ENCODE measurements at regions not wholly inside any gene's neighbourhood (a gene's known extent, or its start where the extent isn't known, plus 50 kb on each side); places are given as distances from the start of the nearest gene placed in this dataset.

DNA sequence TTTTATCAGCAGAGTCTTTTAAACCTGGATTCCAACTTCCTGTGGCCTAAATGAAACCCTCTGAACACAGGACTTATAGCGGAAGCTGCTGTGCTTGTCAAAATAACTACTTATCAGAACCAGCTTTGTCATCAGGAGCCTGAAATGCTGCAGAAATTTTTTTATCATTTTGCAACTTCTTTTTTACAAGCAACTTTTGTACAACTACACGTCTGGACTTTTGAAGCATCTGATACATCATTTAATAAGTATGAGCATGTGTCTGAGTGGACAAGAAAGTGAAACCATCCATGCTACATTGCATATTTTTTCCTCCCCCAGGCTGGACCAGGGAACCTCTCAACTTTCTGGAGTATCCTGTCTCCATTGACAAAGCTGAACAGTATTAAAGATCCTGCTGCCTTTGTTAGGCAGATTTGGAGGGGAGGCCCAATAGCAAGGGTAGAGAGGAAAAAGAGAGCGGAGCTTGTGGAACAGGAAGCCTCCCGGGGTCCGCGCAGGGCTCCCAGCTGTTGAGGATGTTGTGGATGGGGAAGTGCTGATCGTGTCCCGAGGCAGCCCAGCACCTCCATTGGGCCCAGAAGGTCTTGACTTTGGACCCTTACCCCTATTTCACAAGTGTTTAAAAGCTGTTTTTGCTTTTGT is 196.6 kb downstream of the MSX2 start:
- H3K4me1 Mint-ChIP-seq = peaks cover 6% of the 10 kb centered on the region
- WGBS, 2 experiments (ENCODE audit: insufficient coverage in 1 of 2, insufficient read length in 1 of 2) = 56 to 86% methylated on average over 1 to 7 of the region's 8 CpGs
- peak; percentile 67 for DNase-seq

DNA sequence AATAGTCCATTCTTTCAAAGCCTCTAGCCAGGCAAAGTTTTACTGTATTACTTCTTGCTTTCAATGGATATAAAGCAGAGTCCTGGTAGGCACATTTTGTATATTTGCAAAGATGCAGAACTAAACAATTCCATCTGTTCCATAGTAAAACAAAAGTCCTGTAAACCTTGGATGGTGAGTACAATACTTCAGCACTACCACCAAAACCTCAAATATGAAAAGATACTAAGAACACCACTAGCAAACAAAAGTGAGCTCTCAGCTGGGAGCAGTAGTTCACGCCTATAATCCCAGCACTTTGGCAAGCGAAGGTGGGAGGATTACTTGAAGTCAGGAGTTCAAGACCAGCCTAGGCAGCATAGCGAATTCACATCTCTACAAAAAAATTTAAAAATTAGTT is 195.0 kb downstream of the MSX2 start:
- no peak for DNase-seq
- Histone ChIP-seq H3K9me3 (ENCODE audit: control insufficient read depth, low read length) (no peaks in the 10 kb centered on the region), H3K9ac (ENCODE audit: extremely low read depth, low read length, poor library complexity, severe bottlenecking) (no peak overlapping the region), H3K4me3 (ENCODE audit: low read length) (no peak overlapping the region), H3K36me3 (ENCODE audit: control insufficient read depth, insufficient read depth, low read length) (no peaks in the 10 kb centered on the region), H3K27ac (ENCODE audit: low read depth, low read length) (no peak overlapping the region), H3K4me1 (ENCODE audit: control insufficient read depth, insufficient read depth, low read length) (no peaks in the 10 kb centered on the region), H3K27me3 (ENCODE audit: control insufficient read depth, insufficient read depth, low read length, poor library complexity, severe bottlenecking) (no peaks in the 10 kb centered on the region)
- no peak overlapping the region for H3K4me3 Mint-ChIP-seq
- TF ChIP-seq, protein P1, sequence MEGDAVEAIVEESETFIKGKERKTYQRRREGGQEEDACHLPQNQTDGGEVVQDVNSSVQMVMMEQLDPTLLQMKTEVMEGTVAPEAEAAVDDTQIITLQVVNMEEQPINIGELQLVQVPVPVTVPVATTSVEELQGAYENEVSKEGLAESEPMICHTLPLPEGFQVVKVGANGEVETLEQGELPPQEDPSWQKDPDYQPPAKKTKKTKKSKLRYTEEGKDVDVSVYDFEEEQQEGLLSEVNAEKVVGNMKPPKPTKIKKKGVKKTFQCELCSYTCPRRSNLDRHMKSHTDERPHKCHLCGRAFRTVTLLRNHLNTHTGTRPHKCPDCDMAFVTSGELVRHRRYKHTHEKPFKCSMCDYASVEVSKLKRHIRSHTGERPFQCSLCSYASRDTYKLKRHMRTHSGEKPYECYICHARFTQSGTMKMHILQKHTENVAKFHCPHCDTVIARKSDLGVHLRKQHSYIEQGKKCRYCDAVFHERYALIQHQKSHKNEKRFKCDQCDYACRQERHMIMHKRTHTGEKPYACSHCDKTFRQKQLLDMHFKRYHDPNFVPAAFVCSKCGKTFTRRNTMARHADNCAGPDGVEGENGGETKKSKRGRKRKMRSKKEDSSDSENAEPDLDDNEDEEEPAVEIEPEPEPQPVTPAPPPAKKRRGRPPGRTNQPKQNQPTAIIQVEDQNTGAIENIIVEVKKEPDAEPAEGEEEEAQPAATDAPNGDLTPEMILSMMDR (conservative IDR thresholded peaks at IDR 0.05) = no peak
- H3K27ac Mint-ChIP-seq = no peak overlapping the region
- H3K9me3 Mint-ChIP-seq = no peaks in the 10 kb centered on the region
- peaks cover 8% of the 10 kb centered on the region for H3K4me1 Mint-ChIP-seq
- no peaks in the 10 kb centered on the region for H3K36me3 Mint-ChIP-seq (ENCODE audit: low read depth)
- 83 to 96% methylated on average over 2 to 3 of the region's 3 CpGs for WGBS, 2 experiments (ENCODE audit: insufficient coverage in 1 of 2, insufficient read length in 1 of 2)
- peaks cover 2% of the 10 kb centered on the region for H3K27me3 Mint-ChIP-seq (ENCODE audit: insufficient read depth)

More for the DNA sequence above, 196.6 kb downstream of the MSX2 start:
- Mint-ChIP-seq H3K4me3 (no peak overlapping the region), H3K27me3 (ENCODE audit: insufficient read depth) (no peaks in the 10 kb centered on the region), H3K9me3 (no peaks in the 10 kb centered on the region), H3K27ac (no peak overlapping the region), H3K36me3 (ENCODE audit: low read depth) (no peaks in the 10 kb centered on the region)
- Histone ChIP-seq H3K9ac (ENCODE audit: extremely low read depth, low read length, poor library complexity, severe bottlenecking) (no peak overlapping the region), H3K27ac (ENCODE audit: low read depth, low read length) (no peak overlapping the region), H3K36me3 (ENCODE audit: control insufficient read depth, insufficient read depth, low read length) (no peaks in the 10 kb centered on the region), H3K4me1 (ENCODE audit: control insufficient read depth, insufficient read depth, low read length) (no peaks in the 10 kb centered on the region), H3K9me3 (ENCODE audit: control insufficient read depth, low read length) (no peaks in the 10 kb centered on the region), H3K4me3 (ENCODE audit: low read length) (no peak overlapping the region), H3K27me3 (ENCODE audit: control insufficient read depth, insufficient read depth, low read length, poor library complexity, severe bottlenecking) (no peaks in the 10 kb centered on the region)
- TF ChIP-seq, protein P1 (conservative IDR thresholded peaks at IDR 0.05) = no peak

DNA sequence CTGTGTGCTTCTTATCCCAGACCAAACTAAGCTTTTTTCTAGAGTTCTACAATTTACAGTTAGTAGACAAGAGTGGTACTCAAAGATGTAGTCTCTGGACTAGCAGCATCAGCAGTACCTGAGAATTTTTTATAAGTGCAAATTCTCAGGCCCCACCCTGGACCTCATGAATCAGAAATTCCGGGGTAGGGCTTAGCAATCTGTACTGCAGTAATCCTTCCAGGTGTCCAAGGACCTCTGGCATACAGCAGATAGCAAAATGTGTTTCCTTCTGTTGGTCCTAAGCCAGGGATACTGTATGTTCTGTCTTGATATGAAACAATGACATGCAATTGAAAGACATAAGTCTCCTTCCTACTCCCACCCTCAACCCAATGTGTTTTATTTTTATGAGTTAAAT is 194.3 kb downstream of the MSX2 start:
- Histone ChIP-seq H3K4me3 (ENCODE audit: low read length) (no peak overlapping the region), H3K36me3 (ENCODE audit: control insufficient read depth, insufficient read depth, low read length) (no peaks in the 10 kb centered on the region), H3K9ac (ENCODE audit: extremely low read depth, low read length, poor library complexity, severe bottlenecking) (no peak overlapping the region), H3K4me1 (ENCODE audit: control insufficient read depth, insufficient read depth, low read length) (no peaks in the 10 kb centered on the region), H3K27me3 (ENCODE audit: control insufficient read depth, insufficient read depth, low read length, poor library complexity, severe bottlenecking) (no peaks in the 10 kb centered on the region), H3K27ac (ENCODE audit: low read depth, low read length) (no peak overlapping the region), H3K9me3 (ENCODE audit: control insufficient read depth, low read length) (no peaks in the 10 kb centered on the region)
- TF ChIP-seq, protein P1 (conservative IDR thresholded peaks at IDR 0.05) = no peak
- Mint-ChIP-seq H3K27me3 (ENCODE audit: insufficient read depth) (peaks cover 3% of the 10 kb centered on the region), H3K27ac (no peak overlapping the region), H3K4me1 (peaks cover 8% of the 10 kb centered on the region), H3K4me3 (no peak overlapping the region), H3K9me3 (no peaks in the 10 kb centered on the region), H3K36me3 (ENCODE audit: low read depth) (no peaks in the 10 kb centered on the region)
- 89 to 93% methylated on average over 1 of the region's 1 CpG for WGBS, 2 experiments (ENCODE audit: insufficient coverage in 1 of 2, insufficient read length in 1 of 2)
- no peak for DNase-seq

All from endodermal cell (in vitro differentiated cells).